Spleen (tissue), 11 donors: ENCODE measurements at regions not wholly inside any gene's neighbourhood (a gene's known extent, or its start where the extent isn't known, plus 50 kb on each side); places are given as distances from the start of the nearest gene placed in this dataset.

Source experiments
- DNase-seq: peaks from one replicate; pipeline ENCODE4 v3.0.0-alpha.2; 2020
- H3K27ac ChIP-seq, 8 donors: fragments of 200-600 bp; sonication (generic) in 7 of 8; 1 replicate in 4 of 8; 2 replicates in 4 of 8; pipeline versions ENCODE4 v1.5.0 to v1.8.0; 2016 to 2021; ENCODE audit warnings: inconsistent platforms in 4 of 8, mild to moderate bottlenecking in 4 of 8, moderate library complexity in 1 of 8
- H3K27me3 ChIP-seq, 7 donors: fragments of 200-600 bp; sonication (generic) in 6 of 7; replicated peaks in 1 of 7; 1 replicate in 4 of 7; 2 replicates in 3 of 7; pipeline versions ENCODE4 v1.5.0 to v1.8.0; 2016 to 2021; ENCODE audit warnings: inconsistent platforms in 3 of 7, mild to moderate bottlenecking in 1 of 7
- H3K36me3 ChIP-seq, 6 donors: fragments of 200-600 bp; sonication (generic) in 5 of 6; 1 replicate in 4 of 6; 2 replicates in 2 of 6; pipeline versions ENCODE4 v1.5.0 to v1.8.0; 2016 to 2021; ENCODE audit warnings: inconsistent platforms in 2 of 6
- H3K4me1 ChIP-seq, 6 donors: fragments of 200-600 bp; sonication (generic) in 5 of 6; 1 replicate in 3 of 6; 2 replicates in 3 of 6; pipeline versions ENCODE4 v1.5.0 to v1.8.0; 2016 to 2021; ENCODE audit warnings: inconsistent platforms in 3 of 6
- H3K4me3 ChIP-seq, 8 donors: fragments of 200-600 bp; sonication (generic) in 7 of 8; 1 replicate in 4 of 8; 2 replicates in 4 of 8; pipeline versions ENCODE4 v1.5.0 to v1.8.0; 2016 to 2021; ENCODE audit warnings: inconsistent platforms in 4 of 8, mild to moderate bottlenecking in 4 of 8, moderate library complexity in 2 of 8
- H3K9me3 ChIP-seq, 8 donors: fragments of 200-600 bp; sonication (generic) in 7 of 8; 1 replicate in 4 of 8; 2 replicates in 4 of 8; pipeline versions ENCODE4 v1.5.0 to v1.8.0; 2016 to 2021; ENCODE audit warnings: inconsistent platforms in 4 of 8
- CTCF ChIP-seq, 11 experiments: fragments of 200-600 bp in 7 of 11; fragments of 450-650 bp in 4 of 11; sonication (generic) in 4 of 11; IDR thresholded peaks in 8 of 11; conservative IDR thresholded peaks in 3 of 11; 1 replicate in 7 of 11; 2 replicates in 4 of 11; pipeline versions ENCODE4 v1.4.0 to v1.8.0; 2016 to 2021; ENCODE audit warnings: antibody characterized with exemption in 11 of 11, inconsistent platforms in 4 of 11, mild to moderate bottlenecking in 1 of 11
- POLR2A ChIP-seq, 3 donors: fragments of 450-650 bp; IDR thresholded peaks; one replicate each; pipeline ENCODE4 v1.5.1; 2017; ENCODE audit warnings: antibody characterized with exemption in 3 of 3, mild to moderate bottlenecking in 1 of 3
- POLR2AphosphoS5 ChIP-seq, 3 donors: sonication (generic); formaldehyde crosslinking; IDR thresholded peaks; one replicate each; pipeline ENCODE4 v1.5.1; 2017; ENCODE audit warnings: antibody characterized with exemption in 3 of 3
- WGBS, 5 donors: extraction: QIAGEN DNeasy Blood & Tissue Kit in 3 of 5; methylation state at CpG; one replicate each; pipeline versions ENCODE4 v1.1.5 to v1.1.7; 2013 to 2018; 5-methylcytosine and 5-hydroxymethylcytosine counted together
- intact Hi-C: fragments of 100-400 bp; cut with DNase I; formaldehyde crosslinking; loops from one replicate; pipeline ENCODE4 v1.15.0; 2023; ENCODE audit warnings: low total_unique reads
- donor health status: healthy with polysubstance abuse.
- donor health status: DM: no; HTN: no; CAD: no; lungs with moderate emphysema.
- donor health status: DM: no; HTN: no; CAD: no.
- donor health status: Bipolar disorder and iron deficiency.
- donor health status: healthy.
- donor health status: DM: no; HTN: no; CAD: no.
- donor health status: DM: yes; HTN: yes; CAD: no.

- Histone ChIP-seq H3K4me1 (no peaks in the 10 kb centered on the region), H3K27me3 (no peaks in the 10 kb centered on the region), H3K4me3 (no peak overlapping the region), H3K36me3 (no peaks in the 10 kb centered on the region), H3K9me3 (no peaks in the 10 kb centered on the region), H3K27ac (no peak overlapping the region)
- no peak for DNase-seq
- intact Hi-C loops: no loop called here
- WGBS, 5 donors: 73 to 83% (median 82%) methylated on average over 5 of the region's 5 CpGs
- no peak for TF ChIP-seq CTCF (IDR thresholded peaks at IDR 0.05 in 8 of 11, conservative IDR thresholded peaks at IDR 0.05 in 3 of 11)
- TF ChIP-seq POLR2AphosphoS5 (IDR thresholded peaks at IDR 0.05): no peak
- TF ChIP-seq POLR2A (IDR thresholded peaks at IDR 0.05): no peak
These were observed 626.3 kb downstream of the TBL1XR1 start for GRCh38 chr3:176570992-176571391.

DNA sequence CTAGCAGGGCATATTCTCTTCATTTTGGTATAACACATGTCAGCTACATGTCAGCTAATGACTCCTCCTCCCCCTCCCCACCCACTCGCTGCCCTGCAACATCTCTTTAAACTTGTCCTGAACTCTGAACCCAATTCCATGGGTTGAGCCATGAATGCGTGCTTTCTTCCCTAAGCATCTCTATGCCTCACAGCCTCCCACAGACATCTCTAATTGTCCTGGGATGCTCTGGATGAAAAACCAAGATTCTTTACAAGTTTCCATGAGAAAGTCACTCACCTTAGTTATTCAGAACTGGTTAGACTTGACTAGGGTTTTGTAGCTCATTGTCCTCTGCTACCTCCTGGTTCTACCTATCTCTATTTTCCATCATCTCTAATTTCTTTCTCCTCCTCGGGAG is 629.1 kb downstream of the TBL1XR1 start:
- Histone ChIP-seq H3K4me3 (no peak overlapping the region), H3K27ac (no peak overlapping the region), H3K36me3 (no peaks in the 10 kb centered on the region), H3K4me1 (no peaks in the 10 kb centered on the region), H3K9me3 (peaks cover 0 to 9% (median 0%) of the 10 kb centered on the region in 8 donors), H3K27me3 (no peaks in the 10 kb centered on the region)
- 66 to 83% (median 75%) methylated on average over 3 of the region's 3 CpGs for WGBS, 5 donors
- TF ChIP-seq CTCF (IDR thresholded peaks at IDR 0.05 in 8 of 11, conservative IDR thresholded peaks at IDR 0.05 in 3 of 11) (no peak), POLR2AphosphoS5 (IDR thresholded peaks at IDR 0.05) (no peak), POLR2A (IDR thresholded peaks at IDR 0.05) (no peak)
- DNase-seq: no peak
- intact Hi-C loops: no loop called here

DNA sequence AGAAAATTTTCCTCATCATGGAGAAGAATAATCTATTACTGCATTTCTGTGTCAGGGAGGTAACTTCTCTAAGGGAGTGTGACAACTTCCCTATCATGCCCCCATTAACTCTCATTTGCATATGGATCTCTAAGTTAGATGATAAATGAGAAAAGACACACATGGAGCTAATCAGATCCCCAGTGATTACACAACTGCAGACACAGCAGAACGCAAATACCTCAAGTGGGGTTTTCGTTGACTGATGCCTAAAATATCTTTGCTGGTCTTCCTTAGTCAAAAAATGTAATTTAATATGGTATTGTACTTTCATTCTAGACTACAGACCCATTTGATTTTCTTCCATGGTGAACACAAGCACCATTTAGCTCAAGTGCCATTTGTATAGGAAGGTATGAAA is 630.5 kb downstream of the TBL1XR1 start:
- no peak for DNase-seq
- Histone ChIP-seq H3K27me3 (no peaks in the 10 kb centered on the region), H3K4me1 (no peaks in the 10 kb centered on the region), H3K27ac (no peak overlapping the region), H3K4me3 (no peak overlapping the region), H3K36me3 (no peaks in the 10 kb centered on the region), H3K9me3 (peaks cover 0 to 17% (median 0%) of the 10 kb centered on the region in 8 donors)
- no peak for TF ChIP-seq CTCF (IDR thresholded peaks at IDR 0.05 in 8 of 11, conservative IDR thresholded peaks at IDR 0.05 in 3 of 11)
- TF ChIP-seq POLR2AphosphoS5 (IDR thresholded peaks at IDR 0.05): no peak
- TF ChIP-seq POLR2A (IDR thresholded peaks at IDR 0.05): no peak
- intact Hi-C loops: no loop called here
- 49 to 88% (median 64%) methylated on average over 2 of the region's 2 CpGs for WGBS, 5 donors

- H3K27ac ChIP-seq: no peak overlapping the region
- TF ChIP-seq POLR2AphosphoS5 (IDR thresholded peaks at IDR 0.05) (no peak), CTCF (IDR thresholded peaks at IDR 0.05 in 8 of 11, conservative IDR thresholded peaks at IDR 0.05 in 3 of 11) (no peak), POLR2A (IDR thresholded peaks at IDR 0.05) (no peak)
- intact Hi-C loops: no loop called here
- no peak for DNase-seq
- no peak overlapping the region for H3K4me3 ChIP-seq
- WGBS, 5 donors: 88 to 100% (median 90%) methylated on average over 1 of the region's 1 CpG
- no peaks in the 10 kb centered on the region for H3K4me1 ChIP-seq
- no peaks in the 10 kb centered on the region for H3K27me3 ChIP-seq
- H3K36me3 ChIP-seq: no peaks in the 10 kb centered on the region
- H3K9me3 ChIP-seq: peaks cover 0 to 17% (median 0%) of the 10 kb centered on the region in 8 donors
These were observed 635.0 kb downstream of the TBL1XR1 start for GRCh38 chr3:176562331-176562730.
